ENCODE measurements at regions not wholly inside any gene's neighbourhood (a gene's known extent, or its start where the extent isn't known, plus 50 kb on each side); places are given as distances from the start of the nearest gene placed in this dataset.
"Not testable (repeated sequence)": the region's sequence is repeated elsewhere in the genome, so short reads cannot be mapped to it uniquely, and the experiment has no call there.

- no peak for DNase-seq (ENCODE audit: low spot score)
These were observed 185.9 kb downstream of the AVL9 start for GRCh38 chr7:32681174-32681518.

GRCh38 chr7:32680259-32681173 lies 185.2 kb downstream of the AVL9 start:
- DNase-seq (ENCODE audit: low spot score) = no peak

GRCh38 chr7:32679192-32679591 lies 183.9 kb downstream of the AVL9 start:
- no peak for DNase-seq (ENCODE audit: low spot score)

GRCh38 chr7:32677593-32677992 lies 182.3 kb downstream of the AVL9 start:
- DNase-seq (ENCODE audit: low spot score) = no peak

GRCh38 chr7:32676249-32676941 lies 181.1 kb downstream of the AVL9 start:
- DNase-seq (ENCODE audit: low spot score) = no peak

- no peak for DNase-seq (ENCODE audit: low spot score)
These were observed 178.1 kb downstream of the AVL9 start for GRCh38 chr7:32673275-32673983.

GRCh38 chr7:32670110-32671025 lies 175.1 kb downstream of the AVL9 start:
- DNase-seq (ENCODE audit: low spot score) = no peak

- not testable (repeated sequence) for DNase-seq (ENCODE audit: low spot score)
These were observed 174.0 kb downstream of the AVL9 start for GRCh38 chr7:32669173-32669870.

- DNase-seq (ENCODE audit: low spot score) = not testable (repeated sequence)
These were observed 173.3 kb downstream of the AVL9 start for GRCh38 chr7:32668387-32669097.

- not testable (repeated sequence) for DNase-seq (ENCODE audit: low spot score)
These were observed 172.3 kb downstream of the AVL9 start for GRCh38 chr7:32667586-32667985.

GRCh38 chr7:32663805-32664211 lies 168.5 kb downstream of the AVL9 start:
- DNase-seq (ENCODE audit: low spot score) = not testable (repeated sequence)

- DNase-seq (ENCODE audit: low spot score) = not testable (repeated sequence)
These were observed 167.2 kb downstream of the AVL9 start for GRCh38 chr7:32662509-32662908.

- DNase-seq (ENCODE audit: low spot score) = no peak
These were observed 166.6 kb downstream of the AVL9 start for GRCh38 chr7:32661929-32662328.

- no peak for DNase-seq (ENCODE audit: low spot score)
These were observed 166.2 kb downstream of the AVL9 start for GRCh38 chr7:32661501-32661900.

GRCh38 chr7:32660936-32661335 lies 165.6 kb downstream of the AVL9 start:
- DNase-seq (ENCODE audit: low spot score) = no peak

GRCh38 chr7:32659853-32660252 lies 164.6 kb downstream of the AVL9 start:
- no peak for DNase-seq (ENCODE audit: low spot score)

GRCh38 chr7:32658467-32658869 lies 163.2 kb downstream of the AVL9 start:
- no peak for DNase-seq (ENCODE audit: low spot score)

- DNase-seq (ENCODE audit: low spot score) = no peak
These were observed 162.7 kb downstream of the AVL9 start for GRCh38 chr7:32658034-32658433.

- DNase-seq (ENCODE audit: low spot score) = not testable (repeated sequence)
These were observed 159.3 kb downstream of the AVL9 start for GRCh38 chr7:32654549-32654948.

GRCh38 chr7:32650356-32650755 lies 155.1 kb downstream of the AVL9 start:
- not testable (repeated sequence) for DNase-seq (ENCODE audit: low spot score)
